Prostate gland (tissue), 2 donors: ENCODE measurements at regions not wholly inside any gene's neighbourhood (a gene's known extent, or its start where the extent isn't known, plus 50 kb on each side); places are given as distances from the start of the nearest gene placed in this dataset.

Experiments
- DNase-seq: peaks from one replicate; pipeline ENCODE4 v3.0.0-alpha.2; 2019; ENCODE audit warnings: low spot score
- H3K27ac ChIP-seq, 2 donors: fragments of 200-600 bp; sonication (generic); 2 replicates each; pipeline ENCODE4 v1.5.1; 2017 to 2019
- H3K27me3 ChIP-seq: fragments of 200-600 bp; sonication (generic); replicated peaks from 2 replicates; pipeline ENCODE4 v1.5.1; 2019; ENCODE audit not compliant: insufficient read depth
- H3K36me3 ChIP-seq, 2 donors: fragments of 200-600 bp; sonication (generic); 1 replicate in 1 of 2; 2 replicates in 1 of 2; pipeline versions ENCODE4 v1.5.1 to v1.8.1; 2017 to 2019
- H3K4me1 ChIP-seq: fragments of 200-600 bp; sonication (generic); replicated peaks from 2 replicates; pipeline ENCODE4 v1.5.1; 2019
- H3K4me3 ChIP-seq, 2 donors: fragments of 200-600 bp; sonication (generic); 2 replicates each; pipeline ENCODE4 v1.5.1; 2017 to 2019
- H3K9me3 ChIP-seq: fragments of 200-600 bp; sonication (generic); 2 replicates; pipeline ENCODE4 v1.5.1; 2017
- POLR2A ChIP-seq: fragments of 450-650 bp; IDR thresholded peaks from one replicate; pipeline ENCODE4 v1.6.1; 2016; ENCODE audit warnings: antibody characterized with exemption, mild to moderate bottlenecking
- POLR2AphosphoS5 ChIP-seq: sonication (generic); formaldehyde crosslinking; IDR thresholded peaks from one replicate; pipeline ENCODE4 v1.6.1; 2017; ENCODE audit warnings: antibody characterized with exemption
- WGBS: methylation state at CpG from one replicate; pipeline ENCODE4 v1.1.5; 2018; 5-methylcytosine and 5-hydroxymethylcytosine counted together
- intact Hi-C: fragments of 100-400 bp; cut with DNase I; formaldehyde crosslinking; loops from one replicate; pipeline ENCODE4 v1.14.2; 2022
- TF ChIP-seq, protein P1 (sequence below), 4 experiments: fragments of 200-600 bp in 2 of 4; fragments of 450-650 bp in 2 of 4; sonication (generic) in 2 of 4; IDR thresholded peaks; 1 replicate in 3 of 4; 2 replicates in 1 of 4; pipeline ENCODE4 v1.5.1; 2016 to 2019; ENCODE audit warnings: antibody characterized with exemption in 4 of 4, mild to moderate bottlenecking in 2 of 4, moderate library complexity in 2 of 4

DNA sequence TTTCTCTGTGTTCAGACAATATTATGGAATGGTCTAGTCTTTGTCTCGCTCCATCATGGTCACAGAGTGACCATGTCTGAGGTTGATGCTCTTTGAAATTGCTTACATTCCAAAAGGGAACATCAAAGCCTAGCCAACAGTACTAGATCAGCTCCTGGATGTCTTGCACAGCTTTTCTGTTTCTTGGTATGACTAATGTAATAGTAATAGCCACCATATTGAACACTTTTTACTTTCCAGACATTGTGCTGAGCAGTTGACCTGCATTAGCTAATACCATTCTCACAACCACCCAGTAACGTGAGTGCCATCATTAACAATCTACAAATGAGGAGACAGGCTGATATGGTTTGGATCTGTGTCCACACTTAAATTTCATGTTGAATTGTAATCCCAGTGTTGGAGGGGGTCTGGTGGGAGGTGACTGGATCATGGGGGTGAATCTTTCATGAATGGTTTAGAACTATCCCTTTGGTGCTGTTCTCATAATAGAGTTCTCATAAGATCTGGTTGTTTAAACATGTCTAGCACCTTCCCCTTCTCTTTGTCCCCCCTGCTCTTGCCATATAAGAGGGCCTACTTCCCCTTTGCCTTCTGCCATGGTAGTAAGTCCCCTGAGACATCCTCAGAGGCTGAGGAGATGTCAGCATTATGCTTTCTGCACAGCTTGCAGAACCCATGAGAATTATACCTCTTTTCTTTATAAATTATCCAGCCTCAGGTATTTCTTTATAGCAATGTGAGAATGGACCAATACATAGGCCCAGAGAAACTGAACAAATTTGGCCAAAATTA is 577.5 kb upstream of the CLINT1 start:
- 82% methylated on average over 2 of the region's 2 CpGs for WGBS
- TF ChIP-seq, protein P1, sequence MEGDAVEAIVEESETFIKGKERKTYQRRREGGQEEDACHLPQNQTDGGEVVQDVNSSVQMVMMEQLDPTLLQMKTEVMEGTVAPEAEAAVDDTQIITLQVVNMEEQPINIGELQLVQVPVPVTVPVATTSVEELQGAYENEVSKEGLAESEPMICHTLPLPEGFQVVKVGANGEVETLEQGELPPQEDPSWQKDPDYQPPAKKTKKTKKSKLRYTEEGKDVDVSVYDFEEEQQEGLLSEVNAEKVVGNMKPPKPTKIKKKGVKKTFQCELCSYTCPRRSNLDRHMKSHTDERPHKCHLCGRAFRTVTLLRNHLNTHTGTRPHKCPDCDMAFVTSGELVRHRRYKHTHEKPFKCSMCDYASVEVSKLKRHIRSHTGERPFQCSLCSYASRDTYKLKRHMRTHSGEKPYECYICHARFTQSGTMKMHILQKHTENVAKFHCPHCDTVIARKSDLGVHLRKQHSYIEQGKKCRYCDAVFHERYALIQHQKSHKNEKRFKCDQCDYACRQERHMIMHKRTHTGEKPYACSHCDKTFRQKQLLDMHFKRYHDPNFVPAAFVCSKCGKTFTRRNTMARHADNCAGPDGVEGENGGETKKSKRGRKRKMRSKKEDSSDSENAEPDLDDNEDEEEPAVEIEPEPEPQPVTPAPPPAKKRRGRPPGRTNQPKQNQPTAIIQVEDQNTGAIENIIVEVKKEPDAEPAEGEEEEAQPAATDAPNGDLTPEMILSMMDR (IDR thresholded peaks at IDR 0.05), result no peak
- TF ChIP-seq POLR2AphosphoS5, result no peak
- intact Hi-C loops, result no loop called here

DNA sequence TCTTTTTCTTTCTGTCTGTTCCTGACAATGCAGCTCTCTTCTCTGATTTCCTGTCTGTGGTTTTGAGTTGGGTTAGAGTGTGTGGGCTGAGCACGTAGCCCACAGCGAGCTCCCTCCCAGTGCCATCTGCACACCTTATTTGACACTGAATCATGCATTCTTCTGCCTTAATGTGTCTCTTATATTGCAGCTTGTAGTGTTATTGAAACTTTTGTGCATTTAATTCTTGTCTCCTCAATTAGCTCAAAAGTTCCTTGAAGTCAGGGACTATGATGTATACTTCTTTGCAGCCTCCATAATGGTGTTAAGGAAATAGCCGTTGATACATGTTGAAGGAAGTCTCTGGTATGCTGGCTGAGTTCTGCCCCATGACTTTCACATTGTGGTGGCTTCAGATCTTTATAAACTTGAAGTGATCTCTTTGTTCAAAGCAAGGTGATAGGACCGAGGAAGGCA is 576.2 kb upstream of the CLINT1 start:
- no peak overlapping the region for H3K4me3 ChIP-seq
- no peak overlapping the region for H3K27ac ChIP-seq
- intact Hi-C loops, result no loop called here
- no peak for TF ChIP-seq POLR2AphosphoS5
- TF ChIP-seq, protein P1 (IDR thresholded peaks at IDR 0.05), result no peak
- no peak for TF ChIP-seq POLR2A
- no peaks in the 10 kb centered on the region for H3K36me3 ChIP-seq
- H3K4me1 ChIP-seq, result no peaks in the 10 kb centered on the region
- DNase-seq, result no peak
- 48% methylated on average over 4 of the region's 4 CpGs for WGBS
- no peaks in the 10 kb centered on the region for H3K27me3 ChIP-seq
- H3K9me3 ChIP-seq, result no peaks in the 10 kb centered on the region

More for the DNA sequence above, 577.5 kb upstream of the CLINT1 start:
- Histone ChIP-seq H3K4me1 (no peaks in the 10 kb centered on the region), H3K36me3 (no peaks in the 10 kb centered on the region), H3K27ac (no peak overlapping the region), H3K9me3 (no peaks in the 10 kb centered on the region), H3K4me3 (no peak overlapping the region), H3K27me3 (no peaks in the 10 kb centered on the region)
- no peak for DNase-seq

DNA sequence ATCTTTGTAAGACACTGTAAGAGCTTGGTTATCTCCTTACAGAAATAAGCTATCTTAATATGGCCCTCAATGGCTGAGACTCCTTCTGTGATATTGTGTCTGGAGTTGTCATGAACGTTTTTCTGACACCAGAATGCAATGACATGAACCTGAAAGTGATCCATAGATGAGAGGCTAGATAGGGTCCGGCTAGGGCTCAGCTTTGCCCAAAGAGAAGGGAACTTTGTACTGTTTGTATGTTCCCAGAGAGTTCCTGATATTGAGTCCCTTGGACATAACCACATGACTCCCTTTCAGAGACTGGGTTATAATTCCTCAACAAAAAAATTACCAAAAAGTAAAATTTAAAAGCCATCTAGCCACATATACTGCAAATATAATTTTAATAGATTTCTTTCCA is 575.8 kb upstream of the CLINT1 start:
- no peaks in the 10 kb centered on the region for H3K27me3 ChIP-seq
- no peaks in the 10 kb centered on the region for H3K4me1 ChIP-seq
- H3K27ac ChIP-seq, result no peak overlapping the region
- no peak for TF ChIP-seq POLR2A
- TF ChIP-seq, protein P1 (IDR thresholded peaks at IDR 0.05), result no peak
- TF ChIP-seq POLR2AphosphoS5, result no peak
- no peaks in the 10 kb centered on the region for H3K9me3 ChIP-seq
- WGBS, result 43% methylated on average over 2 of the region's 2 CpGs
- H3K36me3 ChIP-seq, result no peaks in the 10 kb centered on the region
- no peak overlapping the region for H3K4me3 ChIP-seq
- DNase-seq, result no peak
- intact Hi-C loops, result no loop called here

DNA sequence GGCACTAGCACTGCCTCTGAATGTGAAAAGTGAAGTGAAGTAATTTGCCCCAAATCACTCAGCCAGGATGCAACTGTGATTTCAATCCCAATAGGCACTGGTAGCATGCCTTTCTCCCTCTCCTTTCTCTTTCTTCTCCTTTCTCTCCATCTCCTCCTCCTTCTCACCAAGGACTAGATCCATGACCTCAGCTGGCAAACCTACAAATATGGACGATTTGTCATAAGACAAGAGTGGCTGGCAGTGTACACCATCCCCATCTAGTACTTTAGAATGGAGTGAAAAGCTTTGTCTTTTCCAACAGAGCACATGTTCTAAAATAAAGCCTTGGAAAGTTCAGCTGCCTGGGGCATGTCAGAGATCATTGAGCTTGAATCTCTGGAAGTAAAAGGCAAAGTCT is 574.7 kb upstream of the CLINT1 start:
- Histone ChIP-seq H3K9me3 (no peaks in the 10 kb centered on the region), H3K36me3 (no peaks in the 10 kb centered on the region), H3K4me3 (no peak overlapping the region), H3K27me3 (no peaks in the 10 kb centered on the region), H3K4me1 (no peaks in the 10 kb centered on the region), H3K27ac (no peak overlapping the region)
- TF ChIP-seq POLR2AphosphoS5, result no peak
- TF ChIP-seq, protein P1 (IDR thresholded peaks at IDR 0.05), result no peak
- no peak for TF ChIP-seq POLR2A
- no peak for DNase-seq
- intact Hi-C loops, result no loop called here
- WGBS, result 61% methylated on average over 1 of the region's 1 CpG
